Fibroblast of mammary gland (primary cell): ENCODE measurements at regions not wholly inside any gene's neighbourhood (a gene's known extent, or its start where the extent isn't known, plus 50 kb on each side); places are given as distances from the start of the nearest gene placed in this dataset.

Experiments used
- DNase-seq: peaks from one replicate; pipeline ENCODE4 v3.0.0-alpha.2; 2010; ENCODE audit warnings: low read depth
- H3K4me3 ChIP-seq: 2 replicates; pipeline ENCODE4 v1.5.1; 2011; ENCODE audit warnings: low read depth, mild to moderate bottlenecking, low read length, moderate library complexity; ENCODE audit not compliant: control insufficient read depth
- CTCF ChIP-seq: conservative IDR thresholded peaks from 2 replicates; pipeline ENCODE4 v1.5.1; 2011; ENCODE audit warnings: low read depth, low read length, inconsistent platforms; ENCODE audit not compliant: control insufficient read depth, insufficient read depth

DNA sequence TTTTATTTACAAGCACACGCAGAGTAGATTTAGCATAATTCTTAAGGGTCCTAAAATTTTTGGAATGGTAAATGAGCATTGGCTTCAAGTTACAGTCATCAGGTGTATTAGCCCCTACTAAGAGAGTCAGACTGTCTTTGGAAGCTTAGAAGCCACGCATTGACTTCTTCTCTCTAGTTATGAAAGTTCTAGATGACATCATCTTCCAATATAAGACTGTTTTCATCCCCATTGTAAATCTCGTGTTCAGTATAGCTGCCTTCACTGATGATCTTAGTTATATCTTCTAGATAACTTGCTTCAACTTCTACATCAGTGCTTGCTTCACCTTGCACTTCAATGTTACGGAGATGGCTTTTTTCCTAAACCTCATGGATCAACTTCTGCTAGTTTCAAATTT, 148.8 kb upstream of the SLITRK1 start:
- DNase-seq = no peak
- H3K4me3 ChIP-seq = no peak overlapping the region
- TF ChIP-seq CTCF = no peak

GRCh38 chr13:84029396-84029795, 147.1 kb upstream of the SLITRK1 start:
- TF ChIP-seq CTCF = no peak
- no peak for DNase-seq
- no peak overlapping the region for H3K4me3 ChIP-seq

DNA sequence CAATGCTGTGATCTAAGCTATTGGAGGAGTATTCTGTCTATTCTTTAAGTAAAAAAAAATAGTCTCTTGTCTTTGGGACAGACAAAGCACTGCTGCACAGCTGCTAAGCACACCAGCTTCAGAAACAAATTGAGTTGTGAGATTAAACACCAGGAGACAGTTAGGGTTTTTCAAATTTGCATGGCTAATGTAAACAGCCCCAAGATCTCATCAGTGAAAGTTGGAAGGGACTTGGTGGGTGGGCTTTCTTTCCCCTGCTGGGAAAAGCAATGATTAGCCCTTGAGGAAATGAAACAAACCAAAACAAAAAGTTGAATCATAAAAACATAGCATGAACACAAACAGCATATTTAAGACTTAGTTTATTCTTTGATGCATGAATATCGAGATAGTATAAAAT, 143.6 kb upstream of the SLITRK1 start:
- no peak for DNase-seq
- no peak overlapping the region for H3K4me3 ChIP-seq
- TF ChIP-seq CTCF = no peak

- DNase-seq = no peak
- no peak for TF ChIP-seq CTCF
- H3K4me3 ChIP-seq = no peak overlapping the region
These were observed 114.1 kb upstream of the SLITRK1 start for GRCh38 chr13:83996415-83996814.

- no peak for TF ChIP-seq CTCF
- no peak for DNase-seq
- H3K4me3 ChIP-seq = no peak overlapping the region
These were observed 113.7 kb upstream of the SLITRK1 start for GRCh38 chr13:83995930-83996329.

DNA sequence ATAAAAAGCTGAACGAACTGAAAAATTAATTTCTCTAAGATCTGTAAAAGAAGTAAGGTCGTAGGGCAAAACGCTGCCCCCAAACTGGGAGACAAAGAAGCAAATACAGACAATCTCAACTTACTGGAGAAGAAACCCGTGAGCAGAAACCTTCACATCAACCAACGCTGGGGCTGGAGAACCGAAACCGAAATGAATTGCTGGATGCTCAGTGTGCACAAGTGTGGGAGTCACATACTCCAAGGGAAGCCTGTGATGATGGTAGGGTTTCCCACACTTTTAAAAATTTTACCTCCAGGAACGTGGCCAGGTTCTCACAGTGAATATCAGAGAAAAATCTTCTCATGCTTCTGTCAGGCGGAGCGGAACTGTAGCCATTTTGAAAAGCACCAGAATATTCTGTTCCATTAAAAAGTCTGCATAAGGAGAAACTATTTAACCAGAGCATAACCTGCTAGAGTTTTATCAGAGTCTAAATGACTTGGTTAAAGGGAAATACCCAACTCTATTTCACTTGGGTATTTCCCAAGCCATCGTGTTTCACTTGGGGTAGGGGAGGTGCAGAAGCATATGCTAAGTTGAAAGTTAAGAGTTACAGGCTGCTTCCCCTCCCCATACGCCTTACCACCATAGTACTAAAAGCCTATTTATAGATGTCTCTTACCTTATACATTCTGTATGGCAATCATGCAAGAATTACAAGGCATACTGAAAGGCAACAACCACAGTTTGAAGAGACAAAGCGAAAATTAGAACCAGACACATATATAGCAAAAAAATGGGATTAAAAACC, 110.5 kb upstream of the SLITRK1 start:
- DNase-seq = no peak
- no peak for TF ChIP-seq CTCF
- no peak overlapping the region for H3K4me3 ChIP-seq
